ENCODE measurements at regions not wholly inside any gene's neighbourhood (a gene's known extent, or its start where the extent isn't known, plus 50 kb on each side); places are given as distances from the start of the nearest gene placed in this dataset.

GRCh38 chr3:107916171-107916570 is 174.7 kb downstream of the CD47 start:
- WGBS (ENCODE audit: insufficient coverage): 100% methylated on average over 2 of the region's 6 CpGs
- Histone ChIP-seq H4K20me1 (ENCODE audit: insufficient read depth, low read length) (no peaks in the 10 kb centered on the region), H3K79me2 (ENCODE audit: insufficient read depth, low read length) (no peaks in the 10 kb centered on the region), H2AFZ (ENCODE audit: insufficient read depth, low read depth, low read length, poor library complexity, severe bottlenecking) (no peak overlapping the region), H3K4me2 (replicated peaks; ENCODE audit: extremely low read depth, low read length, poor library complexity, severe bottlenecking) (no peak overlapping the region), H3K9ac (ENCODE audit: insufficient read depth, low read length, poor library complexity, severe bottlenecking) (no peak overlapping the region), H3K27me3 (ENCODE audit: control insufficient read depth in 2 of 2, insufficient read depth in 2 of 2, low read length in 2 of 2) (no peaks in the 10 kb centered on the region), H3K9me3 (replicated peaks in 1 of 2; ENCODE audit: control insufficient read depth in 1 of 2, insufficient read depth in 1 of 2, low read length in 2 of 2) (no peaks in the 10 kb centered on the region), H3K4me1 (ENCODE audit: control insufficient read depth in 1 of 2, insufficient read depth in 2 of 2, low read length in 2 of 2) (peaks cover 3 to 6% of the 10 kb centered on the region in 2 donors), H3K4me3 (replicated peaks in 1 of 3; ENCODE audit: low read depth in 2 of 3, low read length in 3 of 3) (no peak overlapping the region), H3K27ac (ENCODE audit: low read depth in 1 of 2, low read length in 2 of 2) (no peak overlapping the region), H3K36me3 (replicated peaks in 1 of 2; ENCODE audit: control insufficient read depth in 1 of 2, insufficient read depth in 2 of 2, low read length in 2 of 2) (no peaks in the 10 kb centered on the region)
- DNase-seq: no peak
- Mint-ChIP-seq H3K4me1 (peaks cover 12% of the 10 kb centered on the region), H3K27ac (no peak overlapping the region), H3K36me3 (no peaks in the 10 kb centered on the region), H3K4me3 (no peak overlapping the region), H3K9me3 (peaks cover 0 to 4% (median 0%) of the 10 kb centered on the region in 7 donors), H3K27me3 (ENCODE audit: low read depth in 3 of 3) (peaks cover 4 to 7% (median 7%) of the 10 kb centered on the region in 3 donors)
- TF ChIP-seq CTCF (IDR thresholded peaks at IDR 0.05): no peak
- intact Hi-C loops (cut with micrococcal nuclease): no loop called here

DNA sequence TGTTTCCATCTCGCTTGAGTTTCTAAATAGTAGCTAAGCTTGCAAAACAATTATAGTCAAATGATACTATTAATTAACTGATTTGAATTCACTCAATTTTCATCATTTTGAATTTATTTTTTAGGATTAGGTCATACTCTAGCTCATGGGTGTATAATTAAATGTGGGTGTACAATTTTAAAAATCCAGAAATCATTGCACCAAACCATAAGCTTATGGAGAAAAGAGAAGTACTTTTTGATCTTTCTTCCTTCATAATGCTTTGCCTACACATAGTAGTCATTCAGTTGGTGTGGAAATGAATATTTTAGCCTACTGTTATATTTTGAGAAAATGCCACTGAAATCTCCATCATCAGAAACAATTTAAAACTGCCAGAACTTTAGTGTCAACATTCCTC is 175.1 kb downstream of the CD47 start:
- Mint-ChIP-seq H3K4me3 (no peak overlapping the region), H3K9me3 (peaks cover 0 to 4% (median 0%) of the 10 kb centered on the region in 7 donors), H3K27ac (no peak overlapping the region), H3K27me3 (ENCODE audit: low read depth in 3 of 3) (peaks cover 4 to 7% (median 7%) of the 10 kb centered on the region in 3 donors), H3K4me1 (peaks cover 14% of the 10 kb centered on the region), H3K36me3 (no peaks in the 10 kb centered on the region)
- Histone ChIP-seq H4K20me1 (ENCODE audit: insufficient read depth, low read length) (no peaks in the 10 kb centered on the region), H3K9ac (ENCODE audit: insufficient read depth, low read length, poor library complexity, severe bottlenecking) (no peak overlapping the region), H2AFZ (ENCODE audit: insufficient read depth, low read depth, low read length, poor library complexity, severe bottlenecking) (no peak overlapping the region), H3K4me2 (replicated peaks; ENCODE audit: extremely low read depth, low read length, poor library complexity, severe bottlenecking) (no peak overlapping the region), H3K4me1 (ENCODE audit: control insufficient read depth in 1 of 2, insufficient read depth in 2 of 2, low read length in 2 of 2) (peaks cover 3 to 6% of the 10 kb centered on the region in 2 donors), H3K9me3 (replicated peaks in 1 of 2; ENCODE audit: control insufficient read depth in 1 of 2, insufficient read depth in 1 of 2, low read length in 2 of 2) (no peaks in the 10 kb centered on the region), H3K4me3 (replicated peaks in 1 of 3; ENCODE audit: low read depth in 2 of 3, low read length in 3 of 3) (no peak overlapping the region), H3K36me3 (replicated peaks in 1 of 2; ENCODE audit: control insufficient read depth in 1 of 2, insufficient read depth in 2 of 2, low read length in 2 of 2) (no peaks in the 10 kb centered on the region), H3K79me2 (ENCODE audit: insufficient read depth, low read length) (no peaks in the 10 kb centered on the region), H3K27me3 (ENCODE audit: control insufficient read depth in 2 of 2, insufficient read depth in 2 of 2, low read length in 2 of 2) (no peaks in the 10 kb centered on the region), H3K27ac (ENCODE audit: low read depth in 1 of 2, low read length in 2 of 2) (no peak overlapping the region)
- no peak for TF ChIP-seq CTCF (IDR thresholded peaks at IDR 0.05)
- DNase-seq: no peak
- intact Hi-C loops (cut with micrococcal nuclease): no loop called here
- no CpG with 5 or more reads among the region's 1 CpG for WGBS (ENCODE audit: insufficient coverage)
